Body of pancreas (tissue), 4 donors: ENCODE measurements at regions not wholly inside any gene's neighbourhood (a gene's known extent, or its start where the extent isn't known, plus 50 kb on each side); places are given as distances from the start of the nearest gene placed in this dataset.

Source experiments
- CTCF ChIP-seq, 7 experiments: fragments of 450-650 bp in 4 of 7; fragments of 200-600 bp in 3 of 7; sonication (generic) in 3 of 7; IDR thresholded peaks; one replicate each; pipeline ENCODE4 v1.5.1; 2016 to 2019; ENCODE audit warnings: antibody characterized with exemption in 7 of 7
- POLR2A ChIP-seq, 3 donors: fragments of 450-650 bp; IDR thresholded peaks; one replicate each; pipeline ENCODE4 v1.6.1; 2016; ENCODE audit warnings: antibody characterized with exemption in 3 of 3, mild to moderate bottlenecking in 2 of 3

GRCh38 chr12:17064834-17065233 lies 458.9 kb upstream of the LMO3 start:
- no peak for TF ChIP-seq POLR2A (IDR thresholded peaks at IDR 0.05)
- TF ChIP-seq CTCF (IDR thresholded peaks at IDR 0.05), result no peak
